ENCODE measurements at regions not wholly inside any gene's neighbourhood (a gene's known extent, or its start where the extent isn't known, plus 50 kb on each side); places are given as distances from the start of the nearest gene placed in this dataset.

DNA sequence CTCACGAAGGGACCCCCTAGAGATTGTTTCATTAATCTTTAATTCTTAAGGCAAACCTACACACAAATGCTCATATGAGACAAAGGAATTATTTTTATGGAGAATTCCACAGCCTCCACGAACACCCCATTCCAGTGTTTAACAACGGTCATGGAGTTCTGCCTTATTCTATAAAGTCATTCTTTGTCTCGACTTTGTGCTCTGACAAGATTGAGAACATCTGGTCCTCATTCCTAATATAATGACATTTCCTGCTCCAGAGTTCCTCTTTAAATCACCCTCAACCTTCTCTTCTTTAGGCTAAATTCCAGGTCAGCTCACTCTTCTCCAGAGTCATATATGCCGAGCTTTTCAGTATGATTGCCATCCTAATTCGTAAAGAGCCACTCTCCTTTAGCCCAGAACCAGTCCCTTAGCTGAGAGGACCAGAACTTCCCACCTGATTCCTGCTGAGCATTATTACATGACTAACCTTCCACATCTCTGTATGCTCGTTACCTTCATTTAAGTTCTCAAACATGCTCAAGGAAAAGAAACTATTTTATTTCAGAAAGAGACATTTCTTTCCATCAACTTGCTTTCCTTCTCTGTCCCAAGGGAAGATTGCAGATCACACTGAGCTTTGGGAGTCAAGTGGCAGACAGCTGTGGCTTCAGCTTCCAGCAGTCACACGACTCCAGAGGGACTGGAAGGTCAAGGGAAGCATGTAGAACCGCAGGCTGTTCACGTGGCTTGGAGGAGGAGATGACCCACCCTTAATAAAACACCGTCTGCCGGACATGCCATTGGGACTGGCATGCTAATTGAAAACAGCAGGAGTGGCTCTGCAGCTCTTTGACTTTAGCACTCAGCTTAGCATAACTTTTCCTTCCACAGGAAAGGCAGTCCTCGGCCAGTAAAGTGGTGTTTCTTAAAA lies 467.1 kb upstream of the HSF2 start:
- Histone ChIP-seq H3K4ac (ENCODE audit: low read depth, low read length) (no peak overlapping the region), H3T11ph (ENCODE audit: low read length) (no peak overlapping the region), H4K20me1 (ENCODE audit: control insufficient read depth, insufficient read depth, insufficient read length) (no peaks in the 10 kb centered on the region), H4K91ac (ENCODE audit: insufficient read length, low read depth, low read length) (no peak overlapping the region), H2BK5ac (ENCODE audit: insufficient read length, low read length) (no peak overlapping the region), H3K27ac (ENCODE audit: insufficient read length, low read depth, low read length) (peak overlapping the region; percentile 74), H2BK15ac (ENCODE audit: low read depth, low read length) (no peak overlapping the region), H3K4me2 (ENCODE audit: insufficient read depth, insufficient read length, low read length) (peak overlapping the region; percentile 43), H3K18ac (ENCODE audit: insufficient read length, low read depth, low read length) (no peak overlapping the region), H2BK12ac (ENCODE audit: insufficient read length, low read depth, low read length) (no peak overlapping the region), H3K27me3 (ENCODE audit: insufficient read depth, low read length) (no peaks in the 10 kb centered on the region), H3K9me3 (ENCODE audit: control insufficient read depth, low read depth, low read length) (no peaks in the 10 kb centered on the region), H2BK120ac (ENCODE audit: low read depth, low read length, poor library complexity, severe bottlenecking) (no peak overlapping the region), H4K5ac (ENCODE audit: insufficient read length, low read depth, low read length) (no peak overlapping the region), H4K8ac (replicated peaks; ENCODE audit: insufficient read length, low read depth, low read length) (no peak overlapping the region), H3K79me2 (ENCODE audit: insufficient read depth, low read length) (no peaks in the 10 kb centered on the region), H3K56ac (ENCODE audit: insufficient read length, low read depth, low read length) (no peak overlapping the region), H3K23ac (ENCODE audit: insufficient read length, low read depth, low read length) (no peak overlapping the region), H3K14ac (ENCODE audit: insufficient read depth, low read length) (no peak overlapping the region), H3K9ac (ENCODE audit: extremely low read depth, insufficient read length, low read length) (peak overlapping the region; percentile 30), H3K4me1 (ENCODE audit: insufficient read depth, low read length) (peaks cover 2% of the 10 kb centered on the region; the same call in 1 of the 2 replicates), H2BK20ac (ENCODE audit: low read depth, low read length, poor library complexity, severe bottlenecking) (no peak overlapping the region), H3K79me1 (ENCODE audit: insufficient read depth, low read depth, low read length, poor library complexity, severe bottlenecking) (no peaks in the 10 kb centered on the region), H2AK5ac (ENCODE audit: insufficient read length, low read length) (no peak overlapping the region), H2AFZ (ENCODE audit: low read length) (no peak overlapping the region), H3K23me2 (ENCODE audit: insufficient read length, low read depth, low read length, poor library complexity, severe bottlenecking) (no peaks in the 10 kb centered on the region)
- H3K4me3 Mint-ChIP-seq: peak overlapping the region in 1 of 2 experiments; percentile 39; a peak in 3 of 5 replicates
- TF ChIP-seq, protein P1, sequence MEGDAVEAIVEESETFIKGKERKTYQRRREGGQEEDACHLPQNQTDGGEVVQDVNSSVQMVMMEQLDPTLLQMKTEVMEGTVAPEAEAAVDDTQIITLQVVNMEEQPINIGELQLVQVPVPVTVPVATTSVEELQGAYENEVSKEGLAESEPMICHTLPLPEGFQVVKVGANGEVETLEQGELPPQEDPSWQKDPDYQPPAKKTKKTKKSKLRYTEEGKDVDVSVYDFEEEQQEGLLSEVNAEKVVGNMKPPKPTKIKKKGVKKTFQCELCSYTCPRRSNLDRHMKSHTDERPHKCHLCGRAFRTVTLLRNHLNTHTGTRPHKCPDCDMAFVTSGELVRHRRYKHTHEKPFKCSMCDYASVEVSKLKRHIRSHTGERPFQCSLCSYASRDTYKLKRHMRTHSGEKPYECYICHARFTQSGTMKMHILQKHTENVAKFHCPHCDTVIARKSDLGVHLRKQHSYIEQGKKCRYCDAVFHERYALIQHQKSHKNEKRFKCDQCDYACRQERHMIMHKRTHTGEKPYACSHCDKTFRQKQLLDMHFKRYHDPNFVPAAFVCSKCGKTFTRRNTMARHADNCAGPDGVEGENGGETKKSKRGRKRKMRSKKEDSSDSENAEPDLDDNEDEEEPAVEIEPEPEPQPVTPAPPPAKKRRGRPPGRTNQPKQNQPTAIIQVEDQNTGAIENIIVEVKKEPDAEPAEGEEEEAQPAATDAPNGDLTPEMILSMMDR (conservative IDR thresholded peaks at IDR 0.05): no peak
- peak overlapping the region; percentile 86 to 92 (median 92) for H3K27ac Mint-ChIP-seq
- H3K9me3 Mint-ChIP-seq: peaks cover 7% of the 10 kb centered on the region in 2 experiments
- no CpG with 5 or more reads among the region's 13 CpGs for WGBS (ENCODE audit: extremely low coverage, insufficient read length, low lambda C conversion rate)
- peak; percentile 93 for DNase-seq
- peaks cover 35 to 38% of the 10 kb centered on the region in 2 experiments for H3K4me1 Mint-ChIP-seq
- peaks cover 0 to 12% (median 6%) of the 10 kb centered on the region in 3 experiments; a peak in 5 of 7 replicates for H3K36me3 Mint-ChIP-seq (ENCODE audit: insufficient read depth in 1 of 3, low read depth in 3 of 3)
- H3K27me3 Mint-ChIP-seq (ENCODE audit: low read depth): no peaks in the 10 kb centered on the region

Measured in H9 (cell line).